Dendritic cell treated with granulocyte-macrophage colony-stimulating factor and Interleukin-4, amounts not matched to agents 40 ng/mL and 50 ng/mL, for 4 days (primary cell): ENCODE measurements at regions not wholly inside any gene's neighbourhood (a gene's known extent, or its start where the extent isn't known, plus 50 kb on each side); places are given as distances from the start of the nearest gene placed in this dataset.

Experiments used
- H3K27ac Mint-ChIP-seq: one replicate; pipeline ENCODE4 v1.8.0; 2022; ENCODE audit warnings: mild to moderate bottlenecking, mixed read lengths
- H3K27me3 Mint-ChIP-seq: one replicate; pipeline ENCODE4 v1.8.0; 2022; ENCODE audit warnings: mild to moderate bottlenecking, mixed read lengths
- H3K36me3 Mint-ChIP-seq: one replicate; pipeline ENCODE4 v1.8.0; 2022; ENCODE audit warnings: low read depth, mixed read lengths
- H3K4me1 Mint-ChIP-seq: one replicate; pipeline ENCODE4 v1.8.0; 2022; ENCODE audit warnings: low read depth, mixed read lengths
- H3K4me3 Mint-ChIP-seq: one replicate; pipeline ENCODE4 v1.8.0; 2022; ENCODE audit warnings: mild to moderate bottlenecking, moderate library complexity, mixed read lengths
- H3K9me3 Mint-ChIP-seq: one replicate; pipeline ENCODE4 v1.8.0; 2022; ENCODE audit warnings: mixed read lengths
- intact Hi-C: fragments of 100-400 bp; cut with micrococcal nuclease; formaldehyde crosslinking; loops from one replicate; pipeline ENCODE4 v1.15.0; 2022

DNA sequence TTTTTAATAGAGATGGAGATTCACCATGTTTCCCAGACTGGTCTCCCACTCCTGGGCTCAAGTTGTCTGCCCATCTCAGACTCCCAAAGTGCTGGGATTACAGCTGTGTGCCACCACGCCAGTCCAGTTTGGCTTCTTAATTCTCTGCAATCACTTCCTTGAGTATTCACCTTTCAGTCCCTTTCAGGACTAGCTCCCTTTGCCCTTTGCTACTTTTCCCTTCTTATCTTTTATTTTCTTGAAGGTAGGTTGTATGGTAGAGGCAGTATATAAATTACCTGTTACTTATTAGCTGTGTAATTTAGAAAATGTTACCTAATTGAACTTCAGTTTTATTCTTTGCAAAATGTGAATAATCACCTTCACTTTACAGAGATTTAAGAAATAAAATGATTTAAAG is 285.8 kb downstream of the FGF9 start:
- intact Hi-C loops: no loop called here
- Mint-ChIP-seq H3K9me3 (peaks cover 30% of the 10 kb centered on the region), H3K27me3 (no peaks in the 10 kb centered on the region), H3K4me1 (no peaks in the 10 kb centered on the region), H3K36me3 (no peaks in the 10 kb centered on the region), H3K27ac (no peak overlapping the region), H3K4me3 (no peak overlapping the region)

DNA sequence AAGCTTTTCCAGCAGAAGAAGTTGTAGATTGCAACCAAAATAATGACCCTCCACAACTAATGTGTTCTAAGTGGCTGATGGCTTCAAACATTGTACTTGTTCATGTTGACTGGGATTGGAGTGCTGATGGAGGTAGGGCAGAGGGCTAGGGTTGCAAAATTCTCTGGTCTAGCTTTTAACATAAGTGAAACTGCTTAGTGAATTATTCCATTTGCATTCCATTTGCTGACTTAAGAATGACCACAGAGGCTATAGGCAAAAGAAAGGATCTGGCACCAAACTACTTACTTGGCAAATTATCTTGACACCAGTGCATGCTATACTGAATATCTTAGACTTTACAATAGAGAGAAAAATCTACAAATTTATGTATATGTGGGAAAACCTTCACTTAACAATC is 287.0 kb downstream of the FGF9 start:
- no peak overlapping the region for H3K4me3 Mint-ChIP-seq
- intact Hi-C loops: no loop called here
- H3K9me3 Mint-ChIP-seq: peaks cover 34% of the 10 kb centered on the region
- H3K27me3 Mint-ChIP-seq: no peaks in the 10 kb centered on the region
- H3K4me1 Mint-ChIP-seq: no peaks in the 10 kb centered on the region
- no peaks in the 10 kb centered on the region for H3K36me3 Mint-ChIP-seq
- H3K27ac Mint-ChIP-seq: no peak overlapping the region

DNA sequence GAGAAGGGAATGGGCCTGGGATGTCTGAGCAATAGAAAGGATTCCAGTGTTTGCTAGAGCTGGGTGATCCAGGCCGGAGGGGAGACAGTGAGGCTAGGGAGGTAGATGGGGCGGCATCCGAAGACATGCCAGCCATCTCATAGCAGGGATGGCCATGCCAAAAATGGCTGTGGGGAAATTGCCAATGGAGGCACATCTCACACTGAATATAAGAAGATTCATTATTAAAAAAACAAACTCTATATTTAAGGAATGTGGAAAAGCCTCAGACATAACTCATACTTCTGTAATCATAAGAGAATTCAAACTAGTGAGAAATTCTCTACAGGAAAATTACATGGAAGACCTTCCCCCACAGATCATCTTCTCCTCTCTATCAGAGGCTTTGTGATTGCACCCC is 289.2 kb downstream of the FGF9 start:
- intact Hi-C loops: no loop called here
- H3K27ac Mint-ChIP-seq: no peak overlapping the region
- peaks cover 34% of the 10 kb centered on the region for H3K9me3 Mint-ChIP-seq
- H3K36me3 Mint-ChIP-seq: no peaks in the 10 kb centered on the region
- H3K27me3 Mint-ChIP-seq: no peaks in the 10 kb centered on the region
- no peak overlapping the region for H3K4me3 Mint-ChIP-seq
- no peaks in the 10 kb centered on the region for H3K4me1 Mint-ChIP-seq

DNA sequence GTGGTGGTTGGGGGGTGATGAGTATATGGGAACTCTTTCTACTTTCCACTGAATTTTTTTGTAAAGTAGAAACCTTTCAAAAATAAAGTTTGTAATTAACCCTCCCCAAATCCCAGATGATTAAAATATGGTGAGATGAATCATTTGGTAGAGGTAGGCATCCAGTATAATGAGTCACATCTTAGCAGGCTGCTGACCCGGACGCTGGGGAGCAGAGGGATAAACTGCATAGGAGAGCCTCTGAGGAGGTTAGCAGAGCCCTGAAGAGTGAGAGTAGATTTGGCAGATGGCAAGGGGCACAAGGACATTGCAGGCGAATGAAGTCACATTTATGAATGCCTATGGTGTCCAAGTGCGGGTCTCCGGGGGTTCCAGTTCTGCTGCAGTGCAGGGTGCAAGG is 293.8 kb downstream of the FGF9 start:
- no peak overlapping the region for H3K27ac Mint-ChIP-seq
- H3K4me3 Mint-ChIP-seq: no peak overlapping the region
- no peaks in the 10 kb centered on the region for H3K4me1 Mint-ChIP-seq
- H3K9me3 Mint-ChIP-seq: peaks cover 24% of the 10 kb centered on the region
- H3K27me3 Mint-ChIP-seq: no peaks in the 10 kb centered on the region
- intact Hi-C loops: no loop called here
- no peaks in the 10 kb centered on the region for H3K36me3 Mint-ChIP-seq

DNA sequence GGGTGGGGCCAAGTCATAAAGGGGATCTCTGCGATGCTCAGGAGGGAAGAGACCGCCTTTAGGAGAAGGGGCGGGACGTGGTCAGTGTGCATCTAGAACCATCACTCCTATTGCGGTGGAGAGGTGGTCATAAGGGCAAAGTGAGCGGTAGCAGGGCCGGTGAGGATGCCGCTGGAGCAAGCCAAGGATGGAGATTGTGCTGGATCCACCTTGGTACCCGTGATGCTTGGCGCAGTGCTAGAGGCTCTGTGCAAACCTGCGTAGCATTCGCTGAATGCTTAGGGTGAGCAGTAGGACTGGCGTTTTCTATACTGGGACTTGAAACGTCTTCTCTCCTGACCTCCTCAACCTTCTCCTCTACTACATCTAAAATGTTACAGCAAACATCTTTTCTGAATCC is 294.2 kb downstream of the FGF9 start:
- H3K36me3 Mint-ChIP-seq: no peaks in the 10 kb centered on the region
- peaks cover 19% of the 10 kb centered on the region for H3K9me3 Mint-ChIP-seq
- no peak overlapping the region for H3K4me3 Mint-ChIP-seq
- no peaks in the 10 kb centered on the region for H3K4me1 Mint-ChIP-seq
- intact Hi-C loops: no loop called here
- H3K27me3 Mint-ChIP-seq: no peaks in the 10 kb centered on the region
- H3K27ac Mint-ChIP-seq: no peak overlapping the region

DNA sequence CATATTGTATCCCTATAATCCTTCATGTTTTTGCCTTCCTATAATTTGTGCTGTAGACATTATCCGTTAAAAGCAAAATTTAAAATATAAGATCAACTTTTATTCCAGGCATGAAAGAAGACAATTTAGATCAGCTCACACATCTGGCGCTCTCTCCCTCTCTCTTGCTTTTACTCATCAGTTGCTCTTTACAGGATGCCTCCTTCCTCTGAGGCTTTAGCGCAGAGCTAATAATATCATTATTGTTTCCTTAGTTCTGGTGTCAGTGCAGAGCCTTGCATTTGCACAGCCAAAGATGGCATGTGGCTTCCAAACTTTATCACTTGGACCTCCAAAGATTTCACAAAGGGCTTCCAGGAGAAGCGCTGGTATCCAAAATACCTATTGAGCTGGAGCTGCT is 295.1 kb downstream of the FGF9 start:
- intact Hi-C loops: no loop called here
- Mint-ChIP-seq H3K4me3 (no peak overlapping the region), H3K4me1 (no peaks in the 10 kb centered on the region), H3K27ac (no peak overlapping the region), H3K36me3 (no peaks in the 10 kb centered on the region), H3K27me3 (no peaks in the 10 kb centered on the region), H3K9me3 (peaks cover 10% of the 10 kb centered on the region)

- no peaks in the 10 kb centered on the region for H3K27me3 Mint-ChIP-seq
- no peak overlapping the region for H3K4me3 Mint-ChIP-seq
- no peaks in the 10 kb centered on the region for H3K9me3 Mint-ChIP-seq
- no peaks in the 10 kb centered on the region for H3K36me3 Mint-ChIP-seq
- intact Hi-C loops: no loop called here
- H3K4me1 Mint-ChIP-seq: no peaks in the 10 kb centered on the region
- no peak overlapping the region for H3K27ac Mint-ChIP-seq
Measured at GRCh38 chr13:21967871-21968270, 297.0 kb downstream of the FGF9 start.

DNA sequence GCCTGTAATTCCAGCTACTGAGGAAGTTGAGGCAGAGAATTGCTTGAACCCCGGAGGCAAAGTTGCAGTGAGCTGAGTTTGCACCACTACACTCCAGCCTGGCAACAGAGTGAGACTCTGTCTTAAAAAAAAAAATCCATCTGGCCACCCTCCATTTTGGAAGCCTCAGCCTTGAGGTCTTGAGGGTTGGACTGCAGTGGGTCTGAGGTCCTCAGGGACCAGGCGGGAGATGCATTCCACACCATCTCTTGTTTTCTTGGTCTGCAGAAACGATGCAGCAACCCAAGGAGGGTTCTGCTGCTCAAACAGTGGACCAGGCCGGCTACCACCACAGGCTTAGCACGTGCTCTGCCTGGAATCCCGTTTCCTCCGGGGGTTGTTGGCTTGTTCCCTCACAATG is 299.3 kb downstream of the FGF9 start:
- Mint-ChIP-seq H3K36me3 (no peaks in the 10 kb centered on the region), H3K9me3 (no peaks in the 10 kb centered on the region), H3K27me3 (no peaks in the 10 kb centered on the region), H3K4me3 (no peak overlapping the region), H3K4me1 (no peaks in the 10 kb centered on the region), H3K27ac (no peak overlapping the region)
- intact Hi-C loops: no loop called here

GRCh38 chr13:21970918-21971317 is 300.0 kb downstream of the FGF9 start:
- intact Hi-C loops: no loop called here
- no peak overlapping the region for H3K27ac Mint-ChIP-seq
- H3K36me3 Mint-ChIP-seq: no peaks in the 10 kb centered on the region
- no peaks in the 10 kb centered on the region for H3K9me3 Mint-ChIP-seq
- H3K27me3 Mint-ChIP-seq: no peaks in the 10 kb centered on the region
- no peaks in the 10 kb centered on the region for H3K4me1 Mint-ChIP-seq
- no peak overlapping the region for H3K4me3 Mint-ChIP-seq

DNA sequence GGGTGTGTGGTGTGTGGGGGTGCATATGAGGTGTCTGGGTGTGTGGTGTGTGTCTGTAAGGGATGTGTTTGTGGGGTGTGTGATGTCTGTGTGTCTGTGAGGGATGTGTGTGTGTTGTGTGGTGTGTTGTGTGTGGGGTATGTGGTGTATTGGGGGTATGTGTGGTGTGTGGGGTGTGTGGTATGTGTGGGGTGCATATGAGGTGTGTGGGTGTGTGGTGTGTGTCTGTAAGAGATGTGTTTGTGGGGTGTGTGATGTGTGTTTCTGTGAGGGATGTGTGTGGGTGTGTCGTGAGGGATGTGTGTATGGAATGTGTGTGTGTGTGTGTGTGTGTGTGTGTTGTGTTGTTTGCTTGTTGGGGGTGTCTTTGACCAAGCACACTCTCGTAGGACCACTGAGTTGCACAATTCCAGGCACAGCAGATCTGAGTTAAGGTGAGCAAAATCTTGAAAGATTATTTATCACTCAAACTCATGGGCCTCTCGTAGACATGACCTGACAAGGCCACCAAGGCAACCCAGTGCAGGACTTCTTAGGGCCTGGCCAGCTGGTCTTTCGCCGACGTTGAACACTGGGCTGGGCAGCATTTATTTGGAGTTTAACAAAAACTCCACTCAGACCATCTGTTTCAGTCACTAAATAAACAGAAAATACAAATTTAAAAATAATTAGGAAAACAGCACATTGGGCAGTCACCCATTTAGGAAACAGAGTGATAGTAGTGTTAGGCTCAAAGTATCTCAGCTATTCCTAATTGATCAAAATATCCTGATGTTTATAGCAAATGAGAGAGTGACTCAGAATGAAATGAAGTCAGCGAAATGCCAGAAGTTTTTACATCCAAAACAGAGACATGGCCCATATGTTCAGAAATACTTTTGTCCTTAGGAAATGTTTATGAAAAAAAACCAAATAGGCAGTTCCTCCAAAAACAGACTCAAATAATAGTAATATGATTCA is 301.1 kb downstream of the FGF9 start:
- H3K9me3 Mint-ChIP-seq: no peaks in the 10 kb centered on the region
- no peak overlapping the region for H3K27ac Mint-ChIP-seq
- no peak overlapping the region for H3K4me3 Mint-ChIP-seq
- no peaks in the 10 kb centered on the region for H3K27me3 Mint-ChIP-seq
- no peaks in the 10 kb centered on the region for H3K4me1 Mint-ChIP-seq
- intact Hi-C loops: no loop called here
- no peaks in the 10 kb centered on the region for H3K36me3 Mint-ChIP-seq

- H3K27ac Mint-ChIP-seq: no peak overlapping the region
- no peaks in the 10 kb centered on the region for H3K36me3 Mint-ChIP-seq
- no peaks in the 10 kb centered on the region for H3K4me1 Mint-ChIP-seq
- no peaks in the 10 kb centered on the region for H3K9me3 Mint-ChIP-seq
- no peak overlapping the region for H3K4me3 Mint-ChIP-seq
- intact Hi-C loops: no loop called here
- no peaks in the 10 kb centered on the region for H3K27me3 Mint-ChIP-seq
Measured at GRCh38 chr13:21973437-21974125, 302.7 kb downstream of the FGF9 start.

- H3K9me3 Mint-ChIP-seq: no peaks in the 10 kb centered on the region
- H3K27ac Mint-ChIP-seq: no peak overlapping the region
- intact Hi-C loops: no loop called here
Measured at GRCh38 chr13:21974741-21975140, 303.9 kb downstream of the FGF9 start.

DNA sequence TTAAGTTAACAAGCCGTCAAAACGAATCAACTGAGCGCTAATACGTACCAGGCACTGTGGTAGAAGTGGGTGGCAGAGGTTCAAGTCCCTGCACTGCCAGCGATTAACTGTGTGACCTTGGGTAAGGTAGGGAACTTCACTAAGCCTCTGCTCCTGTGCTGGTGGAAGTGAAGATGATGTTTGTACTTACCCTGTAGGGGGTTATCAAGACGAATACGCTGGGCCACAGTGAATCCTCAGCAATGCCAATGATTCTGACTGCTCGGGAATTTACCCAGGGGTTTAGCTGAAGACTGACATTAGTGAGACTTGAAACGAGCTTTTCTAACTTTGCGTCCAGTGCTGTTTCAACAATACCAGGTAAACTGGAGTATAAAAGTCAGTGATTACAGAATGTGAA is 305.3 kb downstream of the FGF9 start:
- Mint-ChIP-seq H3K9me3 (no peaks in the 10 kb centered on the region), H3K27ac (no peak overlapping the region), H3K27me3 (no peaks in the 10 kb centered on the region), H3K36me3 (no peaks in the 10 kb centered on the region), H3K4me1 (no peaks in the 10 kb centered on the region), H3K4me3 (no peak overlapping the region)
- intact Hi-C loops: no loop called here

More at GRCh38 chr13:21974741-21975140, 303.9 kb downstream of the FGF9 start:
- no peaks in the 10 kb centered on the region for H3K4me1 Mint-ChIP-seq
- H3K36me3 Mint-ChIP-seq: no peaks in the 10 kb centered on the region
- no peaks in the 10 kb centered on the region for H3K27me3 Mint-ChIP-seq
- no peak overlapping the region for H3K4me3 Mint-ChIP-seq

GRCh38 chr13:21979161-21979806 is 308.4 kb downstream of the FGF9 start:
- no peaks in the 10 kb centered on the region for H3K27me3 Mint-ChIP-seq
- intact Hi-C loops: no loop called here
- H3K36me3 Mint-ChIP-seq: no peaks in the 10 kb centered on the region
- H3K4me1 Mint-ChIP-seq: no peaks in the 10 kb centered on the region
- H3K9me3 Mint-ChIP-seq: no peaks in the 10 kb centered on the region
- no peak overlapping the region for H3K27ac Mint-ChIP-seq
- no peak overlapping the region for H3K4me3 Mint-ChIP-seq
